GM23338 (cell line): ENCODE measurements at regions not wholly inside any gene's neighbourhood (a gene's known extent, or its start where the extent isn't known, plus 50 kb on each side); places are given as distances from the start of the nearest gene placed in this dataset.

ENCODE experiments used
- ATAC-seq: fragments of 200-7000 bp; cut with Tn5 transposase; 3 replicates; pipeline ENCODE4 v1.9.1; 2020
- DNase-seq: peaks from one replicate; pipeline ENCODE4 v3.0.0-alpha.2; 2015; ENCODE audit warnings: low spot score
- H2AFZ ChIP-seq: fragments of 200-600 bp; sonication (generic); 2 replicates; pipeline ENCODE4 v1.8.0; 2016; ENCODE audit warnings: antibody characterized with exemption, mild to moderate bottlenecking, moderate library complexity
- H3F3A ChIP-seq: fragments of 200-600 bp; sonication (generic); replicated peaks from 2 replicates; pipeline ENCODE4 v1.8.0; 2017; ENCODE audit warnings: antibody characterized with exemption, mixed run types, low read depth
- H3K27ac ChIP-seq: fragments of 200-600 bp; sonication (generic); 2 replicates; pipeline ENCODE4 v1.6.1; 2016; ENCODE audit warnings: low read depth
- H3K27me3 ChIP-seq: fragments of 200-600 bp; sonication (generic); 2 replicates; pipeline ENCODE4 v1.8.0; 2016; ENCODE audit warnings: mild to moderate bottlenecking, mixed run types, moderate library complexity; ENCODE audit not compliant: insufficient read depth
- H3K36me3 ChIP-seq: fragments of 200-600 bp; sonication (generic); 2 replicates; pipeline ENCODE4 v1.8.0; 2016; ENCODE audit warnings: mild to moderate bottlenecking; ENCODE audit not compliant: insufficient read depth
- H3K4me1 ChIP-seq: fragments of 200-600 bp; sonication (generic); 2 replicates; pipeline ENCODE4 v1.8.0; 2016; ENCODE audit warnings: mild to moderate bottlenecking, moderate library complexity; ENCODE audit not compliant: insufficient read depth
- H3K4me2 ChIP-seq: fragments of 200-600 bp; sonication (generic); 2 replicates; pipeline ENCODE4 v1.7.1; 2017; ENCODE audit warnings: mixed run types
- H3K4me3 ChIP-seq: fragments of 200-600 bp; sonication (generic); 2 replicates; pipeline ENCODE4 v1.6.1; 2016; ENCODE audit warnings: mixed run types
- H3K79me2 ChIP-seq: fragments of 200-600 bp; sonication (generic); replicated peaks from 2 replicates; pipeline ENCODE4 v1.8.0; 2017; ENCODE audit warnings: mild to moderate bottlenecking; ENCODE audit not compliant: insufficient read depth
- H3K9me2 ChIP-seq: fragments of 200-600 bp; sonication (generic); 2 replicates; pipeline ENCODE4 v1.8.0; 2017; ENCODE audit not compliant: insufficient read depth
- H4K20me1 ChIP-seq: fragments of 200-600 bp; sonication (generic); replicated peaks from 2 replicates; pipeline ENCODE4 v1.8.0; 2017; ENCODE audit warnings: mild to moderate bottlenecking; ENCODE audit not compliant: insufficient read depth
- H3K27ac Mint-ChIP-seq: 2 replicates; pipeline ENCODE4 v1.8.0; 2020; ENCODE audit warnings: inconsistent platforms, mild to moderate bottlenecking, moderate library complexity, mixed read lengths
- H3K27me3 Mint-ChIP-seq: 3 replicates; pipeline ENCODE4 v1.8.0; 2022; ENCODE audit warnings: low read depth, mild to moderate bottlenecking, moderate library complexity, mixed read lengths, inconsistent platforms; ENCODE audit not compliant: insufficient read depth, poor library complexity
- H3K36me3 Mint-ChIP-seq: 3 replicates; pipeline ENCODE4 v1.8.0; 2021; ENCODE audit warnings: low read depth, mild to moderate bottlenecking, inconsistent platforms, moderate library complexity, mixed read lengths
- H3K4me1 Mint-ChIP-seq: 3 replicates; pipeline ENCODE4 v1.8.0; 2020; ENCODE audit warnings: mild to moderate bottlenecking, inconsistent platforms, mixed read lengths
- H3K4me3 Mint-ChIP-seq: 3 replicates; pipeline ENCODE4 v1.8.0; 2021; ENCODE audit warnings: moderate library complexity, mild to moderate bottlenecking, inconsistent platforms, mixed read lengths
- H3K9me3 Mint-ChIP-seq: 3 replicates; pipeline ENCODE4 v1.8.0; 2020; ENCODE audit warnings: moderate library complexity, mild to moderate bottlenecking, inconsistent platforms, mixed read lengths
- CREB1 ChIP-seq: fragments of 250-450 bp; sonication (Bioruptor Pico); IDR thresholded peaks from 2 replicates; pipeline ENCODE4 v1.5.0; 2020; ENCODE audit warnings: low read depth, mild to moderate bottlenecking, moderate library complexity
- CTCF ChIP-seq, 2 experiments: fragments of 200-600 bp in 1 of 2; sonication (generic) in 1 of 2; conservative IDR thresholded peaks; 2 replicates each; pipeline versions ENCODE4 v1.5.1 to v1.6.1; 2016 to 2017; ENCODE audit warnings: antibody characterized with exemption in 2 of 2, low read depth in 2 of 2, mild to moderate bottlenecking in 2 of 2, moderate library complexity in 1 of 2
- EZH2 ChIP-seq: fragments of 200-600 bp; sonication (generic); IDR thresholded peaks from one replicate; pipeline ENCODE4 v1.8.0; 2017; ENCODE audit warnings: antibody characterized with exemption, mild to moderate bottlenecking, low read depth; ENCODE audit not compliant: unreplicated experiment
- EZH2phosphoT487 ChIP-seq: fragments of 200-600 bp; sonication (generic); IDR thresholded peaks from one replicate; pipeline ENCODE4 v1.8.1; 2018; ENCODE audit warnings: antibody characterized with exemption; ENCODE audit not compliant: unreplicated experiment
- JUNB ChIP-seq: IDR thresholded peaks from one replicate; pipeline ENCODE4 v1.6.1; 2016; ENCODE audit warnings: antibody characterized with exemption; ENCODE audit not compliant: unreplicated experiment
- NANOG ChIP-seq: IDR thresholded peaks from 2 replicates; pipeline ENCODE4 v1.6.1; 2016; ENCODE audit warnings: antibody characterized with exemption, borderline replicate concordance
- POLR2AphosphoS5 ChIP-seq: IDR thresholded peaks from 2 replicates; pipeline ENCODE4 v1.6.1; 2016; ENCODE audit warnings: antibody characterized with exemption, low read depth
- REST ChIP-seq: IDR thresholded peaks from one replicate; pipeline ENCODE4 v1.6.1; 2018; ENCODE audit warnings: antibody characterized with exemption; ENCODE audit not compliant: unreplicated experiment
- STAT1 ChIP-seq: IDR thresholded peaks from one replicate; pipeline ENCODE4 v1.6.1; 2016; ENCODE audit warnings: antibody characterized with exemption; ENCODE audit not compliant: unreplicated experiment
- ZNF114 ChIP-seq: fragments of 250-450 bp; sonication (Bioruptor Pico); IDR thresholded peaks from 2 replicates; pipeline ENCODE4 v1.5.0; 2020; ENCODE audit warnings: mild to moderate bottlenecking, moderate library complexity
- ZNF331 ChIP-seq: fragments of 250-450 bp; sonication (Bioruptor Pico); IDR thresholded peaks from 2 replicates; pipeline ENCODE4 v1.5.0; 2020; ENCODE audit warnings: low read depth, mild to moderate bottlenecking, moderate library complexity
- ZNF462 ChIP-seq: fragments of 250-450 bp; sonication (Bioruptor Pico); IDR thresholded peaks from 2 replicates; pipeline ENCODE4 v1.5.0; 2020; ENCODE audit warnings: mild to moderate bottlenecking, moderate library complexity

- Histone ChIP-seq H3K4me3 (no peak overlapping the region), H3K4me1 (no peaks in the 10 kb centered on the region), H2AFZ (no peak overlapping the region), H3K79me2 (no peaks in the 10 kb centered on the region), H3K9me2 (0 out of 2 replicates have a peak, but pooled peaks cover 3% of the 10 kb centered on the region), H3K27me3 (no peaks in the 10 kb centered on the region), H3K36me3 (no peaks in the 10 kb centered on the region), H4K20me1 (no peaks in the 10 kb centered on the region), H3F3A (no peaks in the 10 kb centered on the region), H3K27ac (no peak overlapping the region), H3K4me2 (no peak overlapping the region)
- Mint-ChIP-seq H3K4me3 (no peak overlapping the region), H3K4me1 (no peaks in the 10 kb centered on the region), H3K27ac (no peak overlapping the region), H3K27me3 (no peaks in the 10 kb centered on the region), H3K36me3 (no peaks in the 10 kb centered on the region), H3K9me3 (no peaks in the 10 kb centered on the region)
- ATAC-seq (no peak), DNase-seq (no peak)
- TF ChIP-seq NANOG (no peak), EZH2phosphoT487 (no peak), REST (no peak), ZNF331 (CRISPR knock-in tag) (no peak), STAT1 (no peak), EZH2 (no peak), CREB1 (CRISPR knock-in tag) (no peak), ZNF114 (CRISPR knock-in tag) (no peak), POLR2AphosphoS5 (no peak), ZNF462 (CRISPR knock-in tag) (no peak), CTCF (conservative IDR thresholded peaks at IDR 0.05; ENCODE audit: low read depth in 2 of 2) (no peak), JUNB (no peak)
Observed at GRCh38 chr1:60296794-60297193, 223.2 kb upstream of the C1orf87 start.
